GM12878 (cell line): ENCODE measurements at regions not wholly inside any gene's neighbourhood (a gene's known extent, or its start where the extent isn't known, plus 50 kb on each side); places are given as distances from the start of the nearest gene placed in this dataset.

Source experiments
- ATAC-seq: fragments of 200-7000 bp; cut with Tn5 transposase; 3 replicates; pipeline ENCODE4 v1.9.1; 2020; ENCODE audit warnings: mild to moderate bottlenecking, moderate library complexity
- BruUV-seq: library from RNA; stranded (reverse); fragments of 400-500 nt; replicated peaks from 2 replicates; lab custom pipeline; 2021; lab: Mats Ljungman, UMichigan
- CTCF ChIA-PET: fragments of 300-600 bp; sonication (Branson Sonifier 250); formaldehyde crosslinking; extraction: SDS; loops from one replicate; lab custom pipeline; 2021; ENCODE audit warnings: inconsistent platforms; lab: Yijun Ruan, JAX
- POLR2A ChIA-PET: fragments of 350-600 bp; formaldehyde crosslinking; extraction: SDS; loops from one replicate; lab custom pipeline; 2021; ENCODE audit warnings: inconsistent platforms; lab: Charles Lee
- RAD21 ChIA-PET: fragments of 300-600 bp; sonication (Branson Sonifier 250); formaldehyde crosslinking; loops from one replicate; lab custom pipeline; 2023; ENCODE audit warnings: antibody characterized with exemption; ENCODE audit not compliant: unreplicated experiment; lab: Charles Lee
- SMC1A ChIA-PET: fragments of 300-600 bp; sonication (Branson Sonifier 250); formaldehyde crosslinking; loops from one replicate; lab custom pipeline; 2023; ENCODE audit not compliant: unreplicated experiment, uncharacterized antibody; lab: Charles Lee
- DNase-seq: peaks from one replicate; pipeline ENCODE4 v3.0.0-alpha.2; 2011; ENCODE audit warnings: low read depth, low spot score
- FAIRE-seq: peaks from 3 replicates; lab custom pipeline; 2011; peaks lifted over from hg19 to GRCh38; lab: Jason Lieb, UNC
- H2AFZ ChIP-seq: 2 replicates; pipeline ENCODE4 v1.6.0; 2011; ENCODE audit warnings: low read depth, low read length, control low read depth; ENCODE audit not compliant: control insufficient read depth
- H3K27ac ChIP-seq: 2 replicates; pipeline ENCODE4 v1.5.1; 2011; ENCODE audit warnings: control low read depth; ENCODE audit not compliant: control insufficient read depth, insufficient read depth
- H3K27me3 ChIP-seq, 2 experiments: replicated peaks in 1 of 2; 2 replicates each; pipeline versions ENCODE4 v1.6.0 to v1.6.1; 2011; ENCODE audit warnings: low read length in 1 of 2; ENCODE audit not compliant: control insufficient read depth in 2 of 2, insufficient read depth in 2 of 2
- H3K36me3 ChIP-seq, 2 experiments: 2 replicates each; pipeline ENCODE4 v1.5.1; 2011; ENCODE audit warnings: low read length in 1 of 2; ENCODE audit not compliant: control insufficient read depth in 2 of 2, insufficient read depth in 2 of 2
- H3K4me1 ChIP-seq: 2 replicates; pipeline ENCODE4 v1.6.1; 2011; ENCODE audit warnings: mild to moderate bottlenecking, low read length, moderate library complexity, mixed read lengths; ENCODE audit not compliant: control insufficient read depth, insufficient read depth
- H3K4me2 ChIP-seq: 2 replicates; pipeline ENCODE4 v1.6.0; 2011; ENCODE audit warnings: control low read depth; ENCODE audit not compliant: control insufficient read depth, insufficient read depth
- H3K4me3 ChIP-seq: fragments of 200-600 bp; sonication (generic); 2 replicates; pipeline ENCODE4 v1.5.1; 2016
- H3K79me2 ChIP-seq: 2 replicates; pipeline ENCODE4 v1.6.0; 2011; ENCODE audit warnings: low read length; ENCODE audit not compliant: control insufficient read depth, insufficient read depth
- H3K9ac ChIP-seq: 2 replicates; pipeline ENCODE4 v1.8.0; 2011; ENCODE audit warnings: low read length, control low read depth, mixed read lengths; ENCODE audit not compliant: control insufficient read depth, insufficient read depth
- H3K9me3 ChIP-seq: replicated peaks from 3 replicates; pipeline ENCODE4 v1.5.1; 2011; ENCODE audit warnings: mild to moderate bottlenecking, low read length; ENCODE audit not compliant: control insufficient read depth, insufficient read depth
- H4K20me1 ChIP-seq: 2 replicates; pipeline ENCODE4 v1.6.0; 2011; ENCODE audit not compliant: control insufficient read depth, insufficient read depth
- GATAD2B ChIP-seq: fragments of 450-650 bp; conservative IDR thresholded peaks from 2 replicates; pipeline ENCODE4 v1.6.1; 2017; ENCODE audit warnings: low read depth, mild to moderate bottlenecking, moderate library complexity
- SKIL ChIP-seq: fragments of 450-650 bp; IDR thresholded peaks from 2 replicates; pipeline ENCODE4 v1.6.1; 2017; ENCODE audit warnings: mild to moderate bottlenecking, low read depth, inconsistent platforms; ENCODE audit not compliant: poor library complexity, severe bottlenecking
- SP1 ChIP-seq: IDR thresholded peaks from one replicate; pipeline ENCODE4 v1.6.1; 2011; ENCODE audit warnings: low read depth, low read length
- WRNIP1 ChIP-seq: IDR thresholded peaks from 2 replicates; pipeline ENCODE4 v1.6.1; 2011; ENCODE audit warnings: low read depth, low read length, improper control_type of control experiment, borderline replicate concordance
- ZNF207 ChIP-seq: fragments of 450-650 bp; IDR thresholded peaks from 2 replicates; pipeline ENCODE4 v1.6.1; 2014; ENCODE audit warnings: antibody characterized with exemption, mild to moderate bottlenecking, borderline replicate concordance
- ZZZ3 ChIP-seq: IDR thresholded peaks from 2 replicates; pipeline ENCODE4 v1.6.1; 2011; ENCODE audit warnings: low read depth; ENCODE audit not compliant: control insufficient read depth, insufficient read length
- WGBS: methylation state at CpG from one replicate; pipeline ENCODE4 v1.1.6; 2016; ENCODE audit warnings: low lambda C conversion rate; ENCODE audit not compliant: insufficient replicate concordance, insufficient coverage; ENCODE audit errors: missing lambda C conversion rate; 5-methylcytosine and 5-hydroxymethylcytosine counted together
- in situ Hi-C: fragments of 300-500 bp; cut with MboI; formaldehyde crosslinking; loops from 9 replicates; pipeline ENCODE4 v1.14.3; 2018; ENCODE audit warnings: mixed read lengths
- intact Hi-C: fragments of 100-400 bp; cut with micrococcal nuclease; formaldehyde crosslinking; loops from one replicate; pipeline ENCODE4 v1.14.2; 2022; ENCODE audit not compliant: unreplicated experiment

DNA sequence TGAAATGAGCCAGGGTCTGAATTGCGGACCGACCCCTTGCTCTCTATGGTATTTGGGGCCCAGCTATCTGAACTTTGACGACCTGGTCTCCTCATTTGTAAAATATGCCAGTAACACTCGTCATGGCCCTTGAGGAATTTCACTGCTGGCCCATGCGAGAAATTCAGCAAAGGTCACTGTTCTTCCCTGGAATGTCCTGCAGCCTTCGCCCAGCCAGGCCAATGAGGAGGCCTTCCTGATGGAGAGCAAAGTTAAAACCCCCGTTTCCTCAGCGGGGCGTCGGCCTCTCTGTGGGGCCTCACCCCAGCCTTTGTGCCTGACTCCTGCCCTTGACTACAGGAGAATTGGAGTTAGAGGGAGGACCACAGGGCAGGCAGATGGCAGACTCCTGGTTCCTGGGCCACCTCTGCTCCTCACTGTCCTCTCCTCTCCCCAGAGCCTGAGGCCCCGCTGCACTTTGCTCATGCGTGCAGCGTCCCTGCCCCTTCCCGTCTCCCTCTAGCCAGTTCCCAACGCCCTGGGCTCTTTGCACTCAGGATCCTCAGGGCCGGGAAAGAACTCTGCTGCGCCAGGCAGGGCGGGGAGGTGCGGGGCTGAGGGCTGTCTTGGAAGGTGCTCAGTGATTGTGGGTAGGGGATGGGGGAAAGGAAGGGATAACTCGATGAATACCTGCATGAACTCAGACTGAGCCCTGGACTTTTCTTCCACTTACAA, 257.0 kb upstream of the RAB6C start (continued):
- TF ChIP-seq SKIL (no peak), WRNIP1 (no peak), ZNF207 (no peak), GATAD2B (no peak)

DNA sequence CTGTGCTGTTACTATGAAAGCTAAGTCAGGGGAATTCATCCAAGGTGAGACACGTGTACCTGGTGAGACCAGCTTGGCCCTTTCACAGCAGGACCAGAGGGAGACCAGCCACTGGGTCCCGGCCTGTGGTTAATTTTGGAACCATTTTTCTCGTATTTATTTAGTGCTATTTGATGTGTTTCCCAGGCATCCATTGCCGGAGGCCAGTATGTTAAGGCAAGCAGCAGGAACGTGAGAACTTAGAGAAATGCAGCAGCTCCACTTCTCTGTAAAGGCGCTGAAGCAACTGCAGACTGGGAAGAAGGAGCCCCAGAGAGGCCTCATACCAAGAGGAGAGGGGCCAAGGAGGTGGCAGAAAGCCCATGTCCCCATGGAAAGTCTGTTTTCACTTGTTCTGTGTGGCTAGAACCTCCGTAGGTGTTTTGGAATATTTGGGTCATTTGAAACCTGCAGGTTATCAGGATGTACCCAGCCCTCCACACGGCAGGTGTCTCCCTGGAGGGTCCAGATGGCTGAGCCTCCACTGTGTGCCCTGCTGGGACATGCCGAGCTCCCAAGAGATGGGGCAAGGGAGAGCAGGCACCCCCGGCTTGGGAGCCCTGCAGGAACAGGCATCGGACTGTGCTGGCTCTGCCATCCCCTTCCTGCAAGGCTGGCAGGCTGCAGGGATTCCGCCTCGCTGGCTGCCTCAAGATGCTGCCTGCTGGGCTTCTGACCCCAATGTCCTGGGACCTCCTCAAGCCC, 256.0 kb upstream of the RAB6C start:
- Histone ChIP-seq H3K4me3 (no peak overlapping the region), H3K36me3 (no peaks in the 10 kb centered on the region), H2AFZ (no peak overlapping the region), H3K27ac (no peak overlapping the region), H3K9ac (no peak overlapping the region), H3K4me2 (no peak overlapping the region), H4K20me1 (no peaks in the 10 kb centered on the region), H3K27me3 (peaks cover 0 to 3% of the 10 kb centered on the region in 2 experiments; a peak in 2 of 4 replicates), H3K79me2 (no peaks in the 10 kb centered on the region)
- DNase-seq (no peak), ATAC-seq (no peak)
- intact Hi-C loops (no loop called here), in situ Hi-C loops (no loop called here)
- 14% methylated on average over 13 of the region's 13 CpGs for WGBS
- BruUV-seq: no TSS peak
- SMC1A ChIA-PET: no interaction called here
- RAD21 ChIA-PET: no interaction called here
- POLR2A ChIA-PET: no interaction called here
- no peak for TF ChIP-seq ZZZ3
- TF ChIP-seq SP1: no peak
- TF ChIP-seq, all 136 proteins: peak for 0
- no peaks in the 10 kb centered on the region for H3K9me3 ChIP-seq
- FAIRE-seq: no peak
- H3K4me1 ChIP-seq: no peaks in the 10 kb centered on the region
- CTCF ChIA-PET: interaction anchor here (0.7 kb wide), 1 partner anchor 44 kb away, joined by 3 read pairs; no protein-coding TSS in a partner anchor
